Lung (tissue), 11 donors: ENCODE measurements at regions not wholly inside any gene's neighbourhood (a gene's known extent, or its start where the extent isn't known, plus 50 kb on each side); places are given as distances from the start of the nearest gene placed in this dataset.

Experiments
- ATAC-seq: fragments of 200-7000 bp; cut with Tn5 transposase; one replicate; pipeline ENCODE4 v1.9.1; 2020; ENCODE audit warnings: moderate number of reproducible peaks; ENCODE audit not compliant: insufficient read depth, low FRiP score
- DNase-seq, 3 donors: peaks; one replicate each; pipeline ENCODE4 v3.0.0-alpha.2; 2013 to 2017
- H3K27ac ChIP-seq, 2 donors: one replicate each; pipeline ENCODE4 v1.5.1; 2013; ENCODE audit warnings: mild to moderate bottlenecking in 2 of 2, moderate library complexity in 2 of 2, control low read depth in 1 of 2, inconsistent platforms in 1 of 2, low read depth in 1 of 2, low read length in 1 of 2
- H3K27me3 ChIP-seq, 3 donors: one replicate each; pipeline ENCODE4 v1.5.1; 2013; ENCODE audit warnings: low read length in 2 of 3; ENCODE audit not compliant: control insufficient read depth in 3 of 3, insufficient read depth in 3 of 3
- H3K36me3 ChIP-seq, 4 donors: one replicate each; pipeline ENCODE4 v1.5.1; 2013; ENCODE audit warnings: low read length in 4 of 4, mild to moderate bottlenecking in 1 of 4, moderate library complexity in 1 of 4; ENCODE audit not compliant: control insufficient read depth in 4 of 4, insufficient read depth in 4 of 4
- H3K4me1 ChIP-seq, 5 donors: one replicate each; pipeline ENCODE4 v1.5.1; 2013; ENCODE audit warnings: low read length in 5 of 5, mild to moderate bottlenecking in 2 of 5, moderate library complexity in 1 of 5; ENCODE audit not compliant: control insufficient read depth in 5 of 5, insufficient read depth in 5 of 5
- H3K4me3 ChIP-seq: one replicate; pipeline ENCODE4 v1.5.1; 2013; ENCODE audit warnings: mild to moderate bottlenecking, control low read depth, moderate library complexity
- H3K9ac ChIP-seq, 2 donors: one replicate each; pipeline ENCODE4 v1.5.1; 2013; ENCODE audit warnings: low read length in 2 of 2, control low read depth in 1 of 2; ENCODE audit not compliant: insufficient read depth in 1 of 2
- H3K9me3 ChIP-seq, 4 donors: one replicate each; pipeline ENCODE4 v1.5.1; 2013; ENCODE audit warnings: low read length in 3 of 4, mild to moderate bottlenecking in 1 of 4, moderate library complexity in 1 of 4; ENCODE audit not compliant: control insufficient read depth in 4 of 4, insufficient read depth in 3 of 4
- WGBS, 2 donors: extraction: QIAGEN DNeasy Blood & Tissue Kit; methylation state at CpG; one replicate each; pipeline ENCODE4 v1.1.7; 2013; 5-methylcytosine and 5-hydroxymethylcytosine counted together
- TF ChIP-seq, protein P1 (sequence below): IDR thresholded peaks from 2 replicates; pipeline ENCODE4 v1.5.1; 2012; ENCODE audit warnings: mild to moderate bottlenecking; ENCODE audit errors: control extremely low read depth, extremely low read depth
- donor health status: control.
- donor health status: control.
- donor health status: Bipolar disorder and iron deficiency.
- donor health status: healthy.
- donor health status: DM: yes; HTN: yes; CAD: no.

DNA sequence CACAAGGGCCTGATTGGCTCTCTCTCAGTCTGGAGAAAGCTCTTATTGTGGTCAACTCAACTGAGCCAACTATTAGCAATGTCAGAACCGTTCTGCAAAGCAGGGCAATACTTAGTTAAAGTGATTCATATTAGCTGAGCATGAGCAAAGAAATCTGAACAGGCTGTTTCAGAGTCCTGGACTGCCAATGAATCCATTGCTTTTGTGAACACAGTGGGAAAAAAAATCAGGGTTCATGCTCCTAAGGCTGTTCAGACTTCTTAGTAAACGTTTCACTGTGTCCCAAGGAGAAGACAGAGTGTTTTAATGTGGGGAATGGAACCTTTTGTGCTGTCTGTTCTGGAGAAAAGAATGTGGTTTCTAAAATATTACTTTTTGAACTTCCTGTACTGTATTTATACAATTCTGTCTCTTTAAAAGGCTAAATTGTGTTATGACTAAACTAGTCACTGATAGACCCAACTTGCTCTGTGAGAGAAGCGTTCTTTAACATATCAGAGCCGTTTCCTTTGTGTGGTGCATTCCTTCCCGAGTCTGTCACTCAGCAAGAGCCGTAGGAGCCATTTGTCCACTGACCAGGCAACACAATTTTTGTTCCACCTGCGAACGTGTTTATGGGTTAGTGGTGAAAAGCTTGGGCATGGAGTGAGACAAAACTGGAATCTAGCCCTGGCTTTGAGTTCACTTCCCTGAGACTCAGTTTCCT lies 366.1 kb downstream of the FBXO8 start:
- no peak overlapping the region for H3K9ac ChIP-seq
- TF ChIP-seq, protein P1, sequence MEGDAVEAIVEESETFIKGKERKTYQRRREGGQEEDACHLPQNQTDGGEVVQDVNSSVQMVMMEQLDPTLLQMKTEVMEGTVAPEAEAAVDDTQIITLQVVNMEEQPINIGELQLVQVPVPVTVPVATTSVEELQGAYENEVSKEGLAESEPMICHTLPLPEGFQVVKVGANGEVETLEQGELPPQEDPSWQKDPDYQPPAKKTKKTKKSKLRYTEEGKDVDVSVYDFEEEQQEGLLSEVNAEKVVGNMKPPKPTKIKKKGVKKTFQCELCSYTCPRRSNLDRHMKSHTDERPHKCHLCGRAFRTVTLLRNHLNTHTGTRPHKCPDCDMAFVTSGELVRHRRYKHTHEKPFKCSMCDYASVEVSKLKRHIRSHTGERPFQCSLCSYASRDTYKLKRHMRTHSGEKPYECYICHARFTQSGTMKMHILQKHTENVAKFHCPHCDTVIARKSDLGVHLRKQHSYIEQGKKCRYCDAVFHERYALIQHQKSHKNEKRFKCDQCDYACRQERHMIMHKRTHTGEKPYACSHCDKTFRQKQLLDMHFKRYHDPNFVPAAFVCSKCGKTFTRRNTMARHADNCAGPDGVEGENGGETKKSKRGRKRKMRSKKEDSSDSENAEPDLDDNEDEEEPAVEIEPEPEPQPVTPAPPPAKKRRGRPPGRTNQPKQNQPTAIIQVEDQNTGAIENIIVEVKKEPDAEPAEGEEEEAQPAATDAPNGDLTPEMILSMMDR, result no peak
- H3K4me1 ChIP-seq, result peaks cover 0 to 6% (median 0%) of the 10 kb centered on the region in 5 donors
- H3K36me3 ChIP-seq, result no peaks in the 10 kb centered on the region
- no peaks in the 10 kb centered on the region for H3K9me3 ChIP-seq
- no peak for ATAC-seq
- peak in 2 of 3 donors; percentile 20 to 32 for DNase-seq
- no peak overlapping the region for H3K4me3 ChIP-seq
- whole genome bisulfite sequencing, 2 donors, result 38 to 59% methylated on average over 8 of the region's 8 CpGs
- H3K27ac ChIP-seq, result no peak overlapping the region
- H3K27me3 ChIP-seq, result no peaks in the 10 kb centered on the region

DNA sequence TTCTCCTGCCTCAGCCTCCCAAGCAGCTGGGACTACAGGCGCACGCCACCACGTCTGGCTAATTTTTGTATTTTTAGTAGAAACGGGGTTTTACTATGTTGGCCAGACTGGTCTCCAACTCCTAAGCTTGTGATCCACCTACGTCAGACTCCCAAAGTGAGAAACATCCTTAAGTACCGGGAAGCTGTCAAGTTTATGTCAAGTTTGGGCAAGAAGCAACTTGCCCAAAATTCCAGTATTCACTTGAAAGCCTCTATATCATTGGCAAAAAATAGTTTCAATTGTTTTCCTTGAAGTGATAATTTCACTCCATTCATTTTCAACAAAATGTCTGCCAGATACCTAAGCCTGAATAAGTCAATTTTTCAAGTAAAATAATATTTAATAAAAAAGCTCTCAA lies 370.0 kb downstream of the FBXO8 start:
- no peak overlapping the region for H3K9ac ChIP-seq
- H3K9me3 ChIP-seq, result no peaks in the 10 kb centered on the region
- TF ChIP-seq, protein P1, result no peak
- WGBS, 2 donors, result 91 to 94% methylated on average over 6 of the region's 6 CpGs
- H3K27ac ChIP-seq, result no peak overlapping the region
- ATAC-seq, result no peak
- H3K4me3 ChIP-seq, result no peak overlapping the region
- H3K27me3 ChIP-seq, result peaks cover 0 to 2% (median 0%) of the 10 kb centered on the region in 3 donors
- peaks cover 0 to 5% (median 0%) of the 10 kb centered on the region in 5 donors for H3K4me1 ChIP-seq
- H3K36me3 ChIP-seq, result no peaks in the 10 kb centered on the region
- DNase-seq, result no peak

DNA sequence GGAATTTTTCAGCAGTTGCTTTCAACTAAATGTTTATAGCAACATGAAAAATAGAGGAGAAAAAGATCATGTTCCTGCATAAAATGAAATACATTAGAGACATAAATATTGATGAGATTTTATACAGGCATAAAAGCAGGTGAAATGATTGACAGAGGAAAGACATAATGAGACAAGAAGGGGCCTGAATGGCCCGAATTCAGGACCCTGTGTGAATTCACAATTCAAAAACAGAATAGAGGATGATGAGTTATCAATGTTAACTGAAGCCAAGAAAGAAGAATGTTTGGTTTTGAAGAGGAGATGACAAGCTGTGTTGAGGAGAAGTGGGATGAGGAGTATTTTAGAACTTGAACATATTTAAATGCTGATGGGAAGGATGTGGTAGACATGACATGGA lies 371.1 kb downstream of the FBXO8 start:
- ATAC-seq, result no peak
- no peak overlapping the region for H3K4me3 ChIP-seq
- peaks cover 0 to 4% (median 0%) of the 10 kb centered on the region in 5 donors for H3K4me1 ChIP-seq
- no peaks in the 10 kb centered on the region for H3K36me3 ChIP-seq
- peaks cover 0 to 2% (median 0%) of the 10 kb centered on the region in 3 donors for H3K27me3 ChIP-seq
- no peak overlapping the region for H3K9ac ChIP-seq
- no peak overlapping the region for H3K27ac ChIP-seq
- TF ChIP-seq, protein P1, result no peak
- no peaks in the 10 kb centered on the region for H3K9me3 ChIP-seq
- 80 to 83% methylated on average over 1 of the region's 1 CpG for WGBS, 2 donors
- DNase-seq, result no peak
